ENCODE measurements at regions not wholly inside any gene's neighbourhood (a gene's known extent, or its start where the extent isn't known, plus 50 kb on each side); places are given as distances from the start of the nearest gene placed in this dataset.
"Not testable (repeated sequence)": the region's sequence is repeated elsewhere in the genome, so short reads cannot be mapped to it uniquely, and the experiment has no call there.

- H3K27me3 Mint-ChIP-seq (ENCODE audit: low read depth in 3 of 3); H3K27ac Mint-ChIP-seq; H3K9me3 Mint-ChIP-seq; H3K36me3 Mint-ChIP-seq; DNase-seq; H3K4me1 Mint-ChIP-seq; H3K4me3 Mint-ChIP-seq: not testable (repeated sequence)
These were observed 706.7 kb downstream of the KCNJ18 start for GRCh38 chr17:22399037-22399436.

GRCh38 chr17:22405080-22405479 is 712.8 kb downstream of the KCNJ18 start:
- H3K27me3 Mint-ChIP-seq (ENCODE audit: low read depth in 3 of 3); H3K27ac Mint-ChIP-seq; H3K4me3 Mint-ChIP-seq; H3K4me1 Mint-ChIP-seq; H3K36me3 Mint-ChIP-seq; DNase-seq: not testable (repeated sequence)
- peaks cover 0 to 12% (median 11%) of the 10 kb centered on the region in 6 donors for H3K9me3 Mint-ChIP-seq

DNA sequence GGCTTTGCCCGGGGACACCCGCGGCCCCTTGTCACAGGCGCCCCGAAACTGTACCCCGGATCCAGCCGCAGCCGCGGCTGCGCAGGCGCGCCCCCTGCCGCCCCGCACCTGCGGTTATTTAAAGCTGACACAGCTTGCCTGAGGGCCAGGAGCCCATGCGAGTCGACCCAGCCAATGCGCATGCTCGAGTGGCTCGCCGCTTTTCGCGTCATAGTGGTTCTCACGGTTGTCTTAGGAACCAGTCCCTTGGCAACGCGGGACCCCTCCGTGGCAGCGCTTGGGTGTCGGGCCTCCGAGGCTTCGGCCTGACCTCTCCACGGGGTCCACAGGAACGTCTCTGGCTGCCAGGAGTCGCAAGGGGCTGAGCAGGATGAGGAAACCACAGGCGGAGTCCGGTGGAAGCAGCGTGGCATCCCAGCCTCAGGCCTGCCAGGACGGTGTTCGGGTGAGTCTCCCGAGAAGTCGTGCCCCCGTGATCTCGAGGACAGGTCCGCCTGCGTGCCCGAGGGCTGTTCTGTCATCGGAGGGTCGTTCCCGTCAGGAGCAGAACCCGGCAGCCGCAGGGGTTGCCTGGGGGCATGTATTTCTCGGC is 716.9 kb downstream of the KCNJ18 start:
- Mint-ChIP-seq H3K36me3 (peaks cover 7 to 11% (median 9%) of the 10 kb centered on the region in 3 donors), H3K9me3 (peaks cover 9 to 40% (median 34%) of the 10 kb centered on the region in 6 donors), H3K4me3 (no peak overlapping the region), H3K27ac (no peak overlapping the region), H3K27me3 (ENCODE audit: low read depth in 3 of 3) (peaks cover 0 to 3% (median 0%) of the 10 kb centered on the region in 3 donors), H3K4me1 (no peaks in the 10 kb centered on the region)
- no peak for DNase-seq

GRCh38 chr17:22410136-22410535 is 717.8 kb downstream of the KCNJ18 start:
- Mint-ChIP-seq H3K4me3 (peak overlapping the region in 1 of 5 donors; percentile 20), H3K36me3 (peaks cover 7 to 11% (median 9%) of the 10 kb centered on the region in 3 donors), H3K27me3 (ENCODE audit: low read depth in 3 of 3) (peaks cover 0 to 3% (median 0%) of the 10 kb centered on the region in 3 donors), H3K9me3 (peaks cover 9 to 41% (median 37%) of the 10 kb centered on the region in 6 donors), H3K4me1 (no peaks in the 10 kb centered on the region), H3K27ac (no peak overlapping the region)
- no peak for DNase-seq

- Mint-ChIP-seq H3K27me3 (ENCODE audit: low read depth in 3 of 3) (peaks cover 0 to 3% (median 0%) of the 10 kb centered on the region in 3 donors), H3K36me3 (peaks cover 7 to 11% (median 9%) of the 10 kb centered on the region in 3 donors), H3K4me1 (no peaks in the 10 kb centered on the region), H3K9me3 (peaks cover 12 to 52% (median 45%) of the 10 kb centered on the region in 6 donors), H3K27ac (no peak overlapping the region), H3K4me3 (no peak overlapping the region)
- DNase-seq, result no peak
These were observed 719.0 kb downstream of the KCNJ18 start for GRCh38 chr17:22411185-22411784.

DNA sequence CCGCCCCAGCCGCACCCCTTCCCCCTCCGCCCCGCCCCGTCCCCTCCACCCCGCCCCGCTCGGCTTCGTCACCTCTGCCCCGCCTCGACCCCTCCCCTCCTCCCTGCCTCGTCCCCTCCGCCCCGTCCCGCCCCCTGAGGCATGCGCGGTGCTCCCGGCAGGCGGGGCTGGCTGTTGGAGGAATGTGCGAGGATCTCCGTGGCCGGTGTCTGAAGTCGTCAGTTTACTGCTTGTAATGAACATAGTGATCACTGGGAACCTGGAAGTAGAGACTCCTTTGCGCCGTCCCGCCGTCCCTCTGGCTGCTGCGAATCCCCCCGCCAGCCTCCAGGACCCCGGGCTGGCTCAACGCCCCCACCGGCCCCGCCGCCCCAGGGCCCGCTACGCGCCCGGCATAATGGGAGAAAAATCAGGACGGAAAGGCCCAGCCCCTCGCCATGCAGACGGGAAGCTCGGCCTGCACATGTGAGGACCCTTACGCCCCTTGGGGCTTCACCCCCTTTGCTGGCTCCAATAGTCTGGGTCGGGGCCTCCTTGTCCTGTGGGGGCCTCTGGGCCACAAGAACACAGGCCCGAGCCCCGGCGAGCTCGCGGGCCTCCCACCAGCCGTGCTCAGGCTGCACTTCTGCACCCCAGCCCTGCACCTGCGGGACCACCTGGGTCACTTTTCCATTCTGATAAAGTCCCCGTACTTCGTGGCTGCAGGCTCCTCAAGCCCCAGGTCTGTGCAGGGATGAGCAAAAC is 743.1 kb downstream of the KCNJ18 start:
- no peaks in the 10 kb centered on the region for H3K4me1 Mint-ChIP-seq
- no peaks in the 10 kb centered on the region for H3K27me3 Mint-ChIP-seq (ENCODE audit: low read depth in 3 of 3)
- H3K9me3 Mint-ChIP-seq, result peaks cover 32 to 60% (median 39%) of the 10 kb centered on the region in 6 donors
- no peak overlapping the region for H3K27ac Mint-ChIP-seq
- H3K36me3 Mint-ChIP-seq, result peaks cover 0 to 11% (median 4%) of the 10 kb centered on the region in 3 donors
- no peak for DNase-seq
- H3K4me3 Mint-ChIP-seq, result no peak overlapping the region

- peaks cover 27 to 47% (median 32%) of the 10 kb centered on the region in 6 donors for H3K9me3 Mint-ChIP-seq
- peaks cover 0 to 2% (median 0%) of the 10 kb centered on the region in 3 donors for H3K27me3 Mint-ChIP-seq (ENCODE audit: low read depth in 3 of 3)
- peaks cover 0 to 13% (median 4%) of the 10 kb centered on the region in 3 donors for H3K36me3 Mint-ChIP-seq
- H3K27ac Mint-ChIP-seq, result no peak overlapping the region
- no peaks in the 10 kb centered on the region for H3K4me1 Mint-ChIP-seq
- no peak overlapping the region for H3K4me3 Mint-ChIP-seq
- no peak for DNase-seq
These were observed 749.5 kb downstream of the KCNJ18 start for GRCh38 chr17:22441776-22442175.

- Mint-ChIP-seq H3K4me3 (no peak overlapping the region), H3K4me1 (no peaks in the 10 kb centered on the region), H3K27me3 (ENCODE audit: low read depth in 3 of 3) (peaks cover 0 to 2% (median 0%) of the 10 kb centered on the region in 3 donors), H3K9me3 (peaks cover 20 to 46% (median 30%) of the 10 kb centered on the region in 6 donors), H3K36me3 (peaks cover 0 to 3% (median 0%) of the 10 kb centered on the region in 3 donors), H3K27ac (no peak overlapping the region)
- no peak for DNase-seq
These were observed 750.7 kb downstream of the KCNJ18 start for GRCh38 chr17:22443061-22443460.

GRCh38 chr17:22453181-22453580 is 760.9 kb downstream of the KCNJ18 start:
- Mint-ChIP-seq H3K4me1 (no peaks in the 10 kb centered on the region), H3K27me3 (ENCODE audit: low read depth in 3 of 3) (peaks cover 0 to 5% (median 2%) of the 10 kb centered on the region in 3 donors), H3K27ac (no peak overlapping the region), H3K9me3 (peaks cover 18 to 56% (median 36%) of the 10 kb centered on the region in 6 donors), H3K36me3 (peaks cover 0 to 4% (median 0%) of the 10 kb centered on the region in 3 donors), H3K4me3 (no peak overlapping the region)
- DNase-seq, result no peak

DNA sequence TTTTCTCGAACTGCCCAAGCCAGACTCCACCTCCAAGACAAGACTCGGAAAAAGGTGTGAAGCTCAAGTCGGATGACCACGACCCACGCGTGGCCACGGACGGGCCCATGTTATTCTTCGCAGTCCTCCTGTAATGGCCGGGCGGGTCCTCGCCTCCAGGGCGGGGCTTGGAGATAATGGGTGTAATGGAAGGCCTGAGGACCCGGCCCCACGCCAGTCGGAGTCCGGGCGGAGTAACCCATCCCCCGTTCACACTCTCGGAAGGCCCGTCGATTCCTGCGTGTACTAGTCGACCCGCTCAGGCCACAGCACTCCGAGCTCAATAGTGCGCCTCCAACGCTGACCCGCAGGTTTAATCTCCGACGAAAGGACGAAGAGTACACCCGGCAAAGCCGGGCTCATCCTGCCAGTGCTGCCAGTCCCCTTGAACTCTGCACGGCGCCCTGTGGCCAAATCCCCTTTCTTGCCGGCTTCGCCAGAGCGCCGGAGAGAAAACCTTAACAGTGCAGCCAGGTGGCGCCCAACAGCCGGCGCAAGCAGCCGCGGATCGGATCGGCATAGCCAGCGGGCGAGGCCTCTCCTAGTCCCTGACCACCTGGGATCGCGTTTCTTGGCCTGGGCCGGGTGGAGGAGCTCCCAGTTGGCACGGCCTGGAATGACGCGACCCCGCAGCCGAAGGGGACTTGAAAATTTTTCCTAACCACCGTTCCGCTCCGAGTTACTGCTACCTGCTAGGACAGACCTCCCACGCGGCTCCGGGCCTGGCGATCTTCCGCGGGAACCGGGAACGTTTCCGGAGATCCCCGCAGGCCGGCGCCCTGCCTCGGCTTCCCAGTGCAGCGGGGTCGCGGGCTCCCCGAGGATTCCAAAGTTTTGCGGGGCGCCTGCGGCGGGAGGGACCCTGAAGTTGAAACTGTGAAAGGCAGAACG is 762.0 kb downstream of the KCNJ18 start:
- no peak overlapping the region for H3K4me3 Mint-ChIP-seq
- H3K36me3 Mint-ChIP-seq, result peaks cover 0 to 4% (median 0%) of the 10 kb centered on the region in 3 donors
- H3K27ac Mint-ChIP-seq, result no peak overlapping the region
- no peaks in the 10 kb centered on the region for H3K4me1 Mint-ChIP-seq
- H3K9me3 Mint-ChIP-seq, result peaks cover 15 to 62% (median 36%) of the 10 kb centered on the region in 6 donors
- DNase-seq, result no peak
- peaks cover 0 to 5% (median 2%) of the 10 kb centered on the region in 3 donors for H3K27me3 Mint-ChIP-seq (ENCODE audit: low read depth in 3 of 3)

GRCh38 chr17:22459331-22459952 is 767.1 kb downstream of the KCNJ18 start:
- H3K4me3 Mint-ChIP-seq, result no peak overlapping the region
- H3K4me1 Mint-ChIP-seq, result no peaks in the 10 kb centered on the region
- H3K27me3 Mint-ChIP-seq (ENCODE audit: low read depth in 3 of 3), result peaks cover 0 to 3% (median 2%) of the 10 kb centered on the region in 3 donors
- H3K27ac Mint-ChIP-seq, result no peak overlapping the region
- peaks cover 17 to 72% (median 47%) of the 10 kb centered on the region in 6 donors for H3K9me3 Mint-ChIP-seq
- DNase-seq, result no peak
- peaks cover 0 to 6% (median 0%) of the 10 kb centered on the region in 3 donors for H3K36me3 Mint-ChIP-seq

DNA sequence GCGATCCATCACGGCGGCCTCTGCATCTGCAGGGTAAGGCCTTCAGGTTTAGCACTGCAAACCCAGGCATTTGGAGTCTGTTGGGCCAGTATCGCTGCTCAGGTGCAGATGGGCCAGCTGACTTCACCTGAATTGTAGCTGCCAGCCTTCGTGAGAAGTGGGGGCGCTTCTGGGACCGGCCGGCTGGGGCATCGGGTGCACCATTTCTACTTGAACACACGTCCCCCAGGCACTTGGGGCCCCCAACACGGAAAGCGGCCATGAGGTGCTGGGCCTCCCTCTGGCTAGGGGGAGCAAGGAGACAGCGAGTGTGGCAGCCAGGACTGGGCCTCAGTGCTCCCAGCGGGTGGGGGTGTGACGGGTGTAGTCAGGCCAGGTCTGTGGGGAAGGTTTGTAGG is 767.6 kb downstream of the KCNJ18 start:
- Mint-ChIP-seq H3K27ac (no peak overlapping the region), H3K9me3 (peaks cover 17 to 73% (median 47%) of the 10 kb centered on the region in 6 donors), H3K4me1 (no peaks in the 10 kb centered on the region), H3K27me3 (ENCODE audit: low read depth in 3 of 3) (peaks cover 0 to 2% (median 2%) of the 10 kb centered on the region in 3 donors), H3K36me3 (peaks cover 0 to 6% (median 0%) of the 10 kb centered on the region in 3 donors), H3K4me3 (no peak overlapping the region)
- DNase-seq, result no peak
